ENCODE measurements at regions not wholly inside any gene's neighbourhood (a gene's known extent, or its start where the extent isn't known, plus 50 kb on each side); places are given as distances from the start of the nearest gene placed in this dataset.

- TF ChIP-seq CTCF (conservative IDR thresholded peaks at IDR 0.05) (no peak), EZH2 (IDR thresholded peaks at IDR 0.05; ENCODE audit: low read depth) (no peak)
These were observed 84.9 kb downstream of the PTPRS start for GRCh38 chr19:5255602-5256231.

Data from PC-9 (cell line).